Natural killer cell (primary cell): ENCODE measurements at regions not wholly inside any gene's neighbourhood (a gene's known extent, or its start where the extent isn't known, plus 50 kb on each side); places are given as distances from the start of the nearest gene placed in this dataset.
"Not testable (repeated sequence)": the region's sequence is repeated elsewhere in the genome, so short reads cannot be mapped to it uniquely, and the experiment has no call there.

Experiments used
- ATAC-seq, 3 donors: fragments of 150-1000 bp in 2 of 3; fragments of 200-7000 bp in 1 of 3; cut with Tn5 transposase; 1 replicate in 1 of 3; 2 replicates in 2 of 3; pipeline ENCODE4 v1.10.0; 2021; ENCODE audit warnings: mild to moderate bottlenecking in 2 of 3, moderate library complexity in 2 of 3
- DNase-seq, 2 donors: peaks; one replicate each; pipeline versions ENCODE4 v3.0.0 to v3.0.0-alpha.2; 2013 to 2021; ENCODE audit warnings: mixed read lengths in 1 of 2
- H3K27ac ChIP-seq: one replicate; pipeline ENCODE4 v1.5.1; 2013; ENCODE audit warnings: mild to moderate bottlenecking, low read length
- H3K27me3 ChIP-seq: one replicate; pipeline ENCODE4 v1.6.1; 2013; ENCODE audit warnings: low read length; ENCODE audit not compliant: control insufficient read depth, insufficient read depth
- H3K36me3 ChIP-seq: one replicate; pipeline ENCODE4 v1.6.1; 2013; ENCODE audit warnings: low read length; ENCODE audit not compliant: control insufficient read depth, insufficient read depth
- H3K4me1 ChIP-seq: one replicate; pipeline ENCODE4 v1.6.1; 2013; ENCODE audit warnings: low read length; ENCODE audit not compliant: control insufficient read depth, insufficient read depth
- H3K4me3 ChIP-seq: one replicate; pipeline ENCODE4 v1.5.1; 2013; ENCODE audit warnings: low read length
- H3K9me3 ChIP-seq: one replicate; pipeline ENCODE4 v1.6.1; 2013; ENCODE audit warnings: low read length; ENCODE audit not compliant: control insufficient read depth, insufficient read depth
- H3K27ac Mint-ChIP-seq, 2 donors: one replicate each; pipeline ENCODE4 v1.8.0; 2022; ENCODE audit warnings: mild to moderate bottlenecking in 2 of 2, mixed read lengths in 2 of 2, moderate library complexity in 1 of 2
- H3K27me3 Mint-ChIP-seq, 2 donors: one replicate each; pipeline ENCODE4 v1.8.0; 2022; ENCODE audit warnings: low read depth in 2 of 2, mixed read lengths in 2 of 2
- H3K36me3 Mint-ChIP-seq: one replicate; pipeline ENCODE4 v1.8.0; 2022; ENCODE audit warnings: mixed read lengths
- H3K4me1 Mint-ChIP-seq, 2 donors: one replicate each; pipeline ENCODE4 v1.8.0; 2022; ENCODE audit warnings: mixed read lengths in 2 of 2
- H3K4me3 Mint-ChIP-seq: one replicate; pipeline ENCODE4 v1.8.0; 2022; ENCODE audit warnings: mild to moderate bottlenecking, moderate library complexity, mixed read lengths
- H3K9me3 Mint-ChIP-seq, 2 donors: one replicate each; pipeline ENCODE4 v1.8.0; 2022; ENCODE audit warnings: mixed read lengths in 2 of 2
- WGBS: methylation state at CpG from one replicate; pipeline ENCODE4 v1.1.7; 2013; ENCODE audit warnings: missing lambda C conversion rate; ENCODE audit not compliant: insufficient coverage; 5-methylcytosine and 5-hydroxymethylcytosine counted together
- intact Hi-C: fragments of 100-400 bp; cut with micrococcal nuclease; formaldehyde crosslinking; loops from one replicate; pipeline ENCODE4 v1.14.2; 2022
- TF ChIP-seq, protein P1 (sequence below): fragments of 200-600 bp; IDR thresholded peaks from one replicate; pipeline ENCODE4 v1.8.0; 2022; ENCODE audit warnings: antibody characterized with exemption

DNA sequence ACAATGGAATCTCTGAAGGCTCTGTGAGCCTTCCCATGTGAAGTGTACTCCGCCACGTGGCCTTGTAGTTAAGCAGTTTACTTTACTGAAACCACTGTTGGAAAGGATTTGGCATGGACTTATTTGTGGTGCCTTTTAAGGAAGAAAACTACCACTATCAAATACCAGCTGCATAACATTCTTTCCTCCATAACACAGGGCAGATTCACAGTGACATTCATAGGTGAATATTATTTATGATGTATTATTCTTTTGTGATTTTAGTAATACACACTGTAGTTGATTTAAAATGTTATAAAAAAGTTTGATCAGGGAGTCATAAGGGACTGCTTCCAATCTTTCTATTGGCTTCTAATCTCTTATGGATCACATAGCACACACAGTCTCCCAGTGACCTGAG lies 192.5 kb upstream of the AGTR2 start:
- Histone ChIP-seq H3K4me3 (no peak overlapping the region), H3K9me3 (no peaks in the 10 kb centered on the region), H3K4me1 (no peaks in the 10 kb centered on the region), H3K27me3 (no peaks in the 10 kb centered on the region), H3K36me3 (no peaks in the 10 kb centered on the region), H3K27ac (no peak overlapping the region)
- peaks cover 4 to 6% of the 10 kb centered on the region in 2 donors for H3K9me3 Mint-ChIP-seq
- DNase-seq = no peak
- no peaks in the 10 kb centered on the region for H3K36me3 Mint-ChIP-seq
- H3K4me1 Mint-ChIP-seq = no peaks in the 10 kb centered on the region
- no peak overlapping the region for H3K4me3 Mint-ChIP-seq
- WGBS = no CpG with 5 or more reads among the region's 2 CpGs
- TF ChIP-seq, protein P1, sequence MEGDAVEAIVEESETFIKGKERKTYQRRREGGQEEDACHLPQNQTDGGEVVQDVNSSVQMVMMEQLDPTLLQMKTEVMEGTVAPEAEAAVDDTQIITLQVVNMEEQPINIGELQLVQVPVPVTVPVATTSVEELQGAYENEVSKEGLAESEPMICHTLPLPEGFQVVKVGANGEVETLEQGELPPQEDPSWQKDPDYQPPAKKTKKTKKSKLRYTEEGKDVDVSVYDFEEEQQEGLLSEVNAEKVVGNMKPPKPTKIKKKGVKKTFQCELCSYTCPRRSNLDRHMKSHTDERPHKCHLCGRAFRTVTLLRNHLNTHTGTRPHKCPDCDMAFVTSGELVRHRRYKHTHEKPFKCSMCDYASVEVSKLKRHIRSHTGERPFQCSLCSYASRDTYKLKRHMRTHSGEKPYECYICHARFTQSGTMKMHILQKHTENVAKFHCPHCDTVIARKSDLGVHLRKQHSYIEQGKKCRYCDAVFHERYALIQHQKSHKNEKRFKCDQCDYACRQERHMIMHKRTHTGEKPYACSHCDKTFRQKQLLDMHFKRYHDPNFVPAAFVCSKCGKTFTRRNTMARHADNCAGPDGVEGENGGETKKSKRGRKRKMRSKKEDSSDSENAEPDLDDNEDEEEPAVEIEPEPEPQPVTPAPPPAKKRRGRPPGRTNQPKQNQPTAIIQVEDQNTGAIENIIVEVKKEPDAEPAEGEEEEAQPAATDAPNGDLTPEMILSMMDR = no peak
- peaks cover 0 to 10% of the 10 kb centered on the region in 2 donors for H3K27me3 Mint-ChIP-seq
- H3K27ac Mint-ChIP-seq = no peak overlapping the region
- no peak for ATAC-seq
- intact Hi-C loops = no loop called here

DNA sequence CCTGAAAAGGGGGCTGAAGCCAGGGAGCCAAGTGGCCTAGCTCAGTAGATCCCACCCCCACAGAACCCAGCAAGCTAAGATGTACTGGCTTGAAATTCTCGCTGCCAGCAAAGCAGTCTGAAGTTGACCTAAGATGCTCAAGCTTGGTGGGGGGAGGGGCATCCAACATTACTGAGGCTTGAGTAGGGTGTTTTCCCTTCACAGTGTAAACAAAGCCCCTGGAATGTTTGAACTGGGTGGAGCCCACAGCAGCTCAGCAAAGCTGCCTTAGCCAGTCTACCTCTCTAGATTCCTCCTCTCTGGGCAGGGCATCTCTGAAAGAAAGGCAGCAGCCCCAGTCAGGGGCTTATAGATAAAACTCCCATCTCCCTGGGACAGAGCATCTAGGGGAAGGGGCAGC lies 187.4 kb upstream of the AGTR2 start:
- H3K4me1 ChIP-seq, H3K27ac Mint-ChIP-seq, H3K36me3 Mint-ChIP-seq, intact Hi-C loops, H3K36me3 ChIP-seq, DNase-seq, H3K27ac ChIP-seq, H3K4me3 Mint-ChIP-seq, ATAC-seq, H3K27me3 ChIP-seq, H3K9me3 Mint-ChIP-seq, H3K9me3 ChIP-seq, H3K4me3 ChIP-seq, H3K4me1 Mint-ChIP-seq: not testable (repeated sequence)
- peaks cover 0 to 11% of the 10 kb centered on the region in 2 donors for H3K27me3 Mint-ChIP-seq
- WGBS = no CpG with 5 or more reads among the region's 1 CpG

DNA sequence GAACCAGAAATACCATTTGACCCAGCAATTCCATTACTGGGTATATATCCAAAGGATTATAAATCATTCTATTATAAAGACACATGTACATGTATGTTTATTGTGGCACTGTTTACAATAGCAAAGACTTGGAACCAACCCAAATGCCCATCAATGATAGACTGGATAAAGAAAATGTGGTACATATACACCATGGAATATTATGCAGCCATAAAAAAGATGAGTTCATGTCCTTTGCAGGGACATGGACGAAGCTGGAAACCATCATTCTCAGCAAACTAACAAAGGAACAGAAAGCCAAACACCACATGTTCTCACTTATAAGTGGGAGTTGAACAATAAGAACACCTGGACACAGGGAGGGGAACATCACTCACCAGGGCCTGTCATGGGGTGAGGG lies 183.1 kb upstream of the AGTR2 start:
- H3K36me3 Mint-ChIP-seq, H3K36me3 ChIP-seq, intact Hi-C loops, DNase-seq, H3K9me3 ChIP-seq, H3K9me3 Mint-ChIP-seq, H3K27ac Mint-ChIP-seq, H3K27me3 ChIP-seq, H3K27ac ChIP-seq, H3K4me1 Mint-ChIP-seq, H3K4me3 ChIP-seq, H3K4me3 Mint-ChIP-seq, H3K4me1 ChIP-seq, ATAC-seq: not testable (repeated sequence)
- peaks cover 0 to 11% of the 10 kb centered on the region in 2 donors for H3K27me3 Mint-ChIP-seq
- no CpG with 5 or more reads among the region's 1 CpG for WGBS

DNA sequence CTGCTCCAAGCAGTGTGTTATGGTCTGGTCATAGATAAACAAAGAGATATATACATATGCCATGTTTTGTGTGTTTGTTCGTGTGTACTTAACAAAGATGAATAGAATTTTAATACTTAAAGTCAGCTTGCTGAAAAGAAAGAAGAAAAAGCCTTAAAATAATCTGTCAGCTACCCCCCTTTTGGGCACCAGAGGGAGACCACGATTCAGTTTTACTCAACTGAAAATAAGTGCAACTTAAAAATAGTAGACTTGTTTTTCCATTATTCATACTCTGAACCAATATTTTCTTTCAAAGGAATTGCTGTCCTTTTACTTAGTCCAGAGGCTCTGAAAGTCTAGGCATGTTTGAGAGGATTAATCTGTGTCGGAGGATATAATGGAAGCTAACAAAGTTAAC lies 181.7 kb upstream of the AGTR2 start:
- DNase-seq (no peak), ATAC-seq (no peak)
- no peaks in the 10 kb centered on the region for H3K27me3 ChIP-seq
- no peaks in the 10 kb centered on the region for H3K9me3 ChIP-seq
- intact Hi-C loops = no loop called here
- H3K4me3 ChIP-seq = no peak overlapping the region
- H3K36me3 Mint-ChIP-seq = no peaks in the 10 kb centered on the region
- no peak overlapping the region for H3K27ac Mint-ChIP-seq
- TF ChIP-seq, protein P1 = no peak
- no peak overlapping the region for H3K4me3 Mint-ChIP-seq
- WGBS = 17% methylated on average over 1 of the region's 3 CpGs
- H3K27ac ChIP-seq = no peak overlapping the region
- H3K9me3 Mint-ChIP-seq = peaks cover 5 to 8% of the 10 kb centered on the region in 2 donors
- no peaks in the 10 kb centered on the region for H3K4me1 Mint-ChIP-seq
- H3K36me3 ChIP-seq = no peaks in the 10 kb centered on the region
- peaks cover 0 to 11% of the 10 kb centered on the region in 2 donors for H3K27me3 Mint-ChIP-seq
- H3K4me1 ChIP-seq = no peaks in the 10 kb centered on the region

DNA sequence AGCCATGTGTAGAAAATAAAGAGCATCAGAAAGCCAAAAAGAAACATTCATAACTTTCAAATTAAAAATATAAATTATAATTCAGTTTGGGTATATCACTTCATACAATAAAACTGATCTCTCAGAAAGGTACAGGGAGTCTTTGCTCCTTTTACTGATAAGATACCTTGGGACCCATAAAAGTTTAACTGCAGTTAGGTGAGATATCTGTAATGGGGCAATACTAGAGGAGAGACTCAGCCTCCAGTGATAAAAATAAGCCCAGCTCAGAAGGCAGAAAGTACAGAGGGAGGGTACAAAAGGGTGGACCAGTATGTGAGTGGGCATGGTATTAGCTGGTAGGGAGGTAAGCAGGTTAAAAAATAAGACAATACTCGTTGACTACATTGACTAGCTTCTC lies 180.9 kb upstream of the AGTR2 start:
- no peak overlapping the region for H3K4me3 ChIP-seq
- no peak overlapping the region for H3K27ac ChIP-seq
- intact Hi-C loops = no loop called here
- TF ChIP-seq, protein P1 = no peak
- H3K9me3 Mint-ChIP-seq = peaks cover 5 to 6% of the 10 kb centered on the region in 2 donors
- peaks cover 0 to 11% of the 10 kb centered on the region in 2 donors for H3K27me3 Mint-ChIP-seq
- H3K27ac Mint-ChIP-seq = no peak overlapping the region
- no peaks in the 10 kb centered on the region for H3K4me1 Mint-ChIP-seq
- H3K9me3 ChIP-seq = no peaks in the 10 kb centered on the region
- no peaks in the 10 kb centered on the region for H3K27me3 ChIP-seq
- H3K4me3 Mint-ChIP-seq = no peak overlapping the region
- DNase-seq (no peak), ATAC-seq (no peak)
- H3K4me1 ChIP-seq = no peaks in the 10 kb centered on the region
- no peaks in the 10 kb centered on the region for H3K36me3 Mint-ChIP-seq
- WGBS = no CpG with 5 or more reads among the region's 1 CpG
- H3K36me3 ChIP-seq = no peaks in the 10 kb centered on the region
